ENCODE measurements at regions not wholly inside any gene's neighbourhood (a gene's known extent, or its start where the extent isn't known, plus 50 kb on each side); places are given as distances from the start of the nearest gene placed in this dataset.

- H3K9me3 ChIP-seq = peaks cover 7% of the 10 kb centered on the region; the same call in 1 of the 2 replicates
- no peaks in the 10 kb centered on the region for H3K36me3 ChIP-seq (ENCODE audit: control insufficient read depth, insufficient read depth, low read length)
- Mint-ChIP-seq H3K27me3 (ENCODE audit: insufficient read depth, unreplicated experiment) (no peaks in the 10 kb centered on the region), H3K4me3 (ENCODE audit: unreplicated experiment) (no peak overlapping the region), H3K4me1 (ENCODE audit: low read depth, unreplicated experiment) (no peaks in the 10 kb centered on the region), H3K27ac (ENCODE audit: unreplicated experiment) (no peak overlapping the region), H3K36me3 (ENCODE audit: insufficient read depth, unreplicated experiment) (no peaks in the 10 kb centered on the region), H3K9me3 (ENCODE audit: unreplicated experiment) (peaks cover 21% of the 10 kb centered on the region)
- ChIA-PET POLR2A (no interaction called here), CTCF (no interaction called here)
- no peaks in the 10 kb centered on the region for H3K4me1 ChIP-seq
- H3K27me3 ChIP-seq (replicated peaks; ENCODE audit: control insufficient read depth, insufficient read depth, low read length) = no peaks in the 10 kb centered on the region
- no peak overlapping the region for H3K4me3 ChIP-seq (ENCODE audit: low read depth, low read length)
- peak in 1 of 2 experiments; percentile 54 for DNase-seq
- intact Hi-C loops (cut with micrococcal nuclease; ENCODE audit: unreplicated experiment) = loop anchor here (1.0 to 5.0 kb wide), 5 partner anchors 49 to 655 kb away; partner anchors contain the start of gene CTSC
- TF ChIP-seq CTCF (IDR thresholded peaks at IDR 0.05; ENCODE audit: insufficient read depth in 1 of 2, low read depth in 1 of 2, low read length in 1 of 2, severe bottlenecking in 1 of 2, unreplicated experiment in 1 of 2) = peak; percentile 68 to 73
- no TSS peak for BruUV-seq (replicated peaks)
Observed at GRCh38 chr11:88231894-88232482, 56.7 kb upstream of the RAB38 start.

- no peak for DNase-seq
- Histone ChIP-seq H3K9me3 (peaks cover 25% of the 10 kb centered on the region), H3K27me3 (replicated peaks; ENCODE audit: control insufficient read depth, insufficient read depth, low read length) (no peaks in the 10 kb centered on the region), H3K4me1 (no peaks in the 10 kb centered on the region), H3K36me3 (ENCODE audit: control insufficient read depth, insufficient read depth, low read length) (no peaks in the 10 kb centered on the region), H3K4me3 (ENCODE audit: low read depth, low read length) (no peak overlapping the region)
- no peak for TF ChIP-seq CTCF (IDR thresholded peaks at IDR 0.05; ENCODE audit: insufficient read depth in 1 of 2, low read depth in 1 of 2, low read length in 1 of 2, severe bottlenecking in 1 of 2, unreplicated experiment in 1 of 2)
- BruUV-seq (replicated peaks) = no TSS peak
- CTCF ChIA-PET = no interaction called here
- no peak overlapping the region for H3K4me3 Mint-ChIP-seq (ENCODE audit: unreplicated experiment)
- H3K9me3 Mint-ChIP-seq (ENCODE audit: unreplicated experiment) = peaks cover 41% of the 10 kb centered on the region
- no peaks in the 10 kb centered on the region for H3K36me3 Mint-ChIP-seq (ENCODE audit: insufficient read depth, unreplicated experiment)
- intact Hi-C loops (cut with micrococcal nuclease; ENCODE audit: unreplicated experiment) = no loop called here
- no peak overlapping the region for H3K27ac Mint-ChIP-seq (ENCODE audit: unreplicated experiment)
- POLR2A ChIA-PET = no interaction called here
- H3K27me3 Mint-ChIP-seq (ENCODE audit: insufficient read depth, unreplicated experiment) = no peaks in the 10 kb centered on the region
- H3K4me1 Mint-ChIP-seq (ENCODE audit: low read depth, unreplicated experiment) = no peaks in the 10 kb centered on the region
Observed at GRCh38 chr11:88229303-88229702, 54.1 kb upstream of the RAB38 start.
